ENCODE measurements at regions not wholly inside any gene's neighbourhood (a gene's known extent, or its start where the extent isn't known, plus 50 kb on each side); places are given as distances from the start of the nearest gene placed in this dataset.
"Not testable (repeated sequence)": the region's sequence is repeated elsewhere in the genome, so short reads cannot be mapped to it uniquely, and the experiment has no call there.

GRCh38 chr7:121761399-121761798, 111.6 kb upstream of the PTPRZ1 start:
- H3K36me3 Mint-ChIP-seq (ENCODE audit: low read depth): no peaks in the 10 kb centered on the region
- H3K9me3 Mint-ChIP-seq: no peaks in the 10 kb centered on the region
- no peak overlapping the region for H3K4me3 Mint-ChIP-seq
- no peak for DNase-seq
- H3K27ac Mint-ChIP-seq: no peak overlapping the region
- no peaks in the 10 kb centered on the region for H3K27me3 Mint-ChIP-seq
- H3K4me1 Mint-ChIP-seq (ENCODE audit: low read depth): no peaks in the 10 kb centered on the region

DNA sequence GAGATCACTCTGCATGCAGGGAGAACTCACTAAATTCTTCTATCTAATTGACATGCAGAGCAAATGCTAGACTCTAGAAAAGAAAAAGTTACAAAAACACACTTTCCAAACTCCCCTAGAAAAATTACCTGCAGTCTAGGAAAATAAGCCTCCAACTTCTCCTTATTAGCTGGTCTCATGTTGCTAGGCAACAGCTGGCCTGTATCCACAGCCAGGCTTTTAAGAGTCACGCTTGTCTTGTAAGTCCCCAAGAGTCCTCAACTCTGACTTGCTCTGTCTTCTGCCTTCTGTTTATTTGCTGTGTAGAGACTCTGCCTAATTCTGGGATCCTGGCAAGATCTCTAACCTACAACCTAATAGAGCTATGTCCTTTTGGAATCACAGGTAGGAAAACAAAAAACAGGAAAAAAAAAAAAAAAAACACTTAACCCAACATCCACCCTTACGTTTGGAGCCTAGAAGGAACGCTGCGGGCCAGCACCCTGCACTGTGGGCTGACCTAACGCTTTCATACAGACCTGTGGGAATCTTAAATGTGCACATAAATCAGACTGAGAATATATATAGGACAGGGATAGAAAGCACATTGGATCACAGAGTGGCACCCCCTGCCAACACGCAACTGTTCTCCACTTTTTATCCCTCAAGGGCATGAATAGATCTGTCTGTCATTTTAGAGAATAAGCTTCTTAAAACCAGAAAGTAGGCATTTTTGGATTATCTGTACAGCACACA, 117.0 kb upstream of the PTPRZ1 start:
- Mint-ChIP-seq H3K4me1 (ENCODE audit: low read depth) (no peaks in the 10 kb centered on the region), H3K36me3 (ENCODE audit: low read depth) (no peaks in the 10 kb centered on the region), H3K9me3 (no peaks in the 10 kb centered on the region), H3K27me3 (no peaks in the 10 kb centered on the region), H3K27ac (no peak overlapping the region), H3K4me3 (no peak overlapping the region)
- DNase-seq: no peak

GRCh38 chr7:121755286-121755685, 117.7 kb upstream of the PTPRZ1 start:
- Mint-ChIP-seq H3K36me3 (ENCODE audit: low read depth) (no peaks in the 10 kb centered on the region), H3K9me3 (no peaks in the 10 kb centered on the region), H3K27ac (no peak overlapping the region), H3K4me1 (ENCODE audit: low read depth) (no peaks in the 10 kb centered on the region), H3K4me3 (no peak overlapping the region), H3K27me3 (no peaks in the 10 kb centered on the region)
- DNase-seq: no peak

DNA sequence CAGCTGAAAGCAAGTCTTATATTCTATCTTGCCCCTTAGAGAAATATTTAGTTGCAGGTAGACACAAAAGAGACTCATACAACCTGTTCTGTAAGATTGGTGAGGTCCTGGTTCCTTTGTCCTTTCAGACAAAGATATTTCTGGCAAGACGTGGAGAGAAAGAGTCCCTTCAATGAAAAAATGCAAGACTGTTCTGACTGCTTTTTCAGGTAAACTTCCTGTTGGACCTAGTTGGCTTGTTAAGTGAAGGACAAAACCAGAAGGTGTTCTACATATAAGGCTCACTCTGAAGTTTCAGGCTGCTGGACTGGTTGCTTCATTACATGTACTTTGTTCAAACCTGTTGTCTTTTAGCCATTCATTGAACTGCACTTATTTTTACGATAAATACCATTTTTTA, 119.0 kb upstream of the PTPRZ1 start:
- no peaks in the 10 kb centered on the region for H3K27me3 Mint-ChIP-seq
- no peak for DNase-seq
- no peak overlapping the region for H3K4me3 Mint-ChIP-seq
- H3K36me3 Mint-ChIP-seq (ENCODE audit: low read depth): no peaks in the 10 kb centered on the region
- H3K9me3 Mint-ChIP-seq: no peaks in the 10 kb centered on the region
- no peaks in the 10 kb centered on the region for H3K4me1 Mint-ChIP-seq (ENCODE audit: low read depth)
- no peak overlapping the region for H3K27ac Mint-ChIP-seq

DNA sequence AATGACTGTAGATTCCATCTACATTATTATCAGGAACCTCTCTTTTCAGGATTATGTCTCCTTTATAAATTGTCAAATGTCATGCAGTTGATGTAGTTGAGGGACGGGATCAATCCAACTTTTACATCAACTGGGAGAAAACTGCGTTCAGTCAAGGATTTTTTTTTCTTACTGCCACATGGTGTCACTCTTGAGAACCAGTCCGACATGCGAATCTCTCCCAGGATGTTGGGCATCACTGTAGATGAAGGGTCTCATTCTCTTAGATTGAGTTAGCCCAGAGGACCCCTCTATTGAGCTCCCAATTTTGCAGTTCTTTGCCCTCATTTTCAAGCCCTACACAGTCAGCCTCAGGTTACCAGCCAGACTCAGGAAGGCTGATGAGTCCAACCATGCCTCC, 120.3 kb upstream of the PTPRZ1 start:
- no peaks in the 10 kb centered on the region for H3K27me3 Mint-ChIP-seq
- H3K36me3 Mint-ChIP-seq (ENCODE audit: low read depth): no peaks in the 10 kb centered on the region
- H3K4me1 Mint-ChIP-seq (ENCODE audit: low read depth): no peaks in the 10 kb centered on the region
- peaks cover 1% of the 10 kb centered on the region for H3K9me3 Mint-ChIP-seq
- H3K27ac Mint-ChIP-seq: no peak overlapping the region
- no peak for DNase-seq
- no peak overlapping the region for H3K4me3 Mint-ChIP-seq

- no peaks in the 10 kb centered on the region for H3K36me3 Mint-ChIP-seq (ENCODE audit: low read depth)
- H3K9me3 Mint-ChIP-seq: peaks cover 7% of the 10 kb centered on the region
- H3K4me1 Mint-ChIP-seq (ENCODE audit: low read depth): no peaks in the 10 kb centered on the region
- no peak overlapping the region for H3K4me3 Mint-ChIP-seq
- no peaks in the 10 kb centered on the region for H3K27me3 Mint-ChIP-seq
- DNase-seq: no peak
- no peak overlapping the region for H3K27ac Mint-ChIP-seq
Observed at GRCh38 chr7:121748546-121748945, 124.4 kb upstream of the PTPRZ1 start.

DNA sequence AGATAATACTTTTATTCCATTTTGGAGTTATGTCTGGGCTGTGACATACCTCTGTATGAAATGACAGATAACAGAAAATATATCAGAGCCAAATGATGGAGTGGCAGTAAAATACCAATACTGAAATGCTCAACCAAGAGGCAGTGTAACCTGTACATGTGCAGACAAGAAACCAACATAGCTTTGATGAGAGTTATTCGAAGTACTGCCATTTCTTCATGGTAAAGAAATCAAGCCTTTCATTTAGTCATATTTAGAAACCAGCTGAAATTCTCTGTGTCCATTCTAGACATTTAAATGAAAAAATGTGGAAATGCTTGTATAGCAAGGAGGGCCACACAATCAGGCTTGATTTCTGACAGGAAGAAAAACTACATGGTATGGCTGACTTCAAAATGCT, 127.1 kb upstream of the PTPRZ1 start:
- DNase-seq: no peak
- H3K36me3 Mint-ChIP-seq (ENCODE audit: low read depth): no peaks in the 10 kb centered on the region
- no peak overlapping the region for H3K27ac Mint-ChIP-seq
- H3K4me3 Mint-ChIP-seq: no peak overlapping the region
- peaks cover 7% of the 10 kb centered on the region for H3K9me3 Mint-ChIP-seq
- H3K27me3 Mint-ChIP-seq: no peaks in the 10 kb centered on the region
- H3K4me1 Mint-ChIP-seq (ENCODE audit: low read depth): no peaks in the 10 kb centered on the region

- Mint-ChIP-seq H3K27me3 (no peaks in the 10 kb centered on the region), H3K4me1 (ENCODE audit: low read depth) (no peaks in the 10 kb centered on the region), H3K4me3 (no peak overlapping the region), H3K27ac (no peak overlapping the region), H3K36me3 (ENCODE audit: low read depth) (no peaks in the 10 kb centered on the region), H3K9me3 (peaks cover 7% of the 10 kb centered on the region)
- DNase-seq: no peak
Observed at GRCh38 chr7:121744877-121745276, 128.1 kb upstream of the PTPRZ1 start.

DNA sequence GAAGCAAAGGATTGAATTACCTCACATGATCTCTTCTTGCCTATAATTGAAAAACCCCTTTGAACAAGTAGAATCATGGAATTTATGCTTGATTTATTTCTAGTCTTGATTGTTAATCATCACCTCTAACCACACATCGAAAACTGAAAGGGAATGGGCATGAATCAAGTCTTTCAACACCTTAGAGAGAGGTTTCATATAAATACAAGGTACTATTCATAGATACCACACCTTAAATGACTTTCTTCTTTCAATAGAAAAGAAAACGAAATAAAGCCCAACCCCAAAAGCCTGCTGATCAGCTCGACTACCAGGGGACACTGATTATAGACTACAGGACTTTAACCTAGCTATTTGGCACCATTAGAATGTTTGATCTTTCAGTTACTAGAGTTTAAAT, 128.6 kb upstream of the PTPRZ1 start:
- Mint-ChIP-seq H3K36me3 (ENCODE audit: low read depth) (no peaks in the 10 kb centered on the region), H3K9me3 (peaks cover 7% of the 10 kb centered on the region), H3K27me3 (no peaks in the 10 kb centered on the region), H3K27ac (no peak overlapping the region), H3K4me3 (no peak overlapping the region), H3K4me1 (ENCODE audit: low read depth) (no peaks in the 10 kb centered on the region)
- no peak for DNase-seq

- peaks cover under 1% of the 10 kb centered on the region for H3K9me3 Mint-ChIP-seq
- no peak overlapping the region for H3K27ac Mint-ChIP-seq
- no peak overlapping the region for H3K4me3 Mint-ChIP-seq
- H3K36me3 Mint-ChIP-seq (ENCODE audit: low read depth): no peaks in the 10 kb centered on the region
- H3K4me1 Mint-ChIP-seq (ENCODE audit: low read depth): no peaks in the 10 kb centered on the region
- H3K27me3 Mint-ChIP-seq: no peaks in the 10 kb centered on the region
- no peak for DNase-seq
Observed at GRCh38 chr7:121741896-121742295, 131.1 kb upstream of the PTPRZ1 start.

DNA sequence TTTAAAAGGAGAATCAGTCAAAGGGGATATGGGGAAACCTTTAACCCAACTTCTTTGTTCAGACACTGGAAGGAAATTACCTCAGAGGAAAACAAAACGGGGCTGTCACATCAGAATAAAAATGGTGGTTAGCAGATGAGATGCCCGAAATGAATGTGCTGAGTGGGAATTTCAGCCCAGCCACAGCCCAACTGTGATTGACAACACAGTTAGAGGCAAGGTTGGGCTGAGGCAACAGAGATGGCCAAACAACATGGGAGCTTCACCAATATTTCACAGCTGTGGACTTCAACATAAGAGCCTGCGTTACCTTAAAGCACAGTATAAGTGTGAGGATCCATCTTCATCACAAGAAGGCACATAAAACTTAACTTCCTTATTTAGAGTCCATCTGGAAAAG, 133.5 kb upstream of the PTPRZ1 start:
- Mint-ChIP-seq H3K9me3 (no peaks in the 10 kb centered on the region), H3K4me3 (no peak overlapping the region), H3K36me3 (ENCODE audit: low read depth) (no peaks in the 10 kb centered on the region), H3K4me1 (ENCODE audit: low read depth) (no peaks in the 10 kb centered on the region), H3K27me3 (no peaks in the 10 kb centered on the region), H3K27ac (no peak overlapping the region)
- no peak for DNase-seq

- Mint-ChIP-seq H3K36me3 (ENCODE audit: low read depth) (no peaks in the 10 kb centered on the region), H3K4me3 (no peak overlapping the region), H3K27me3 (no peaks in the 10 kb centered on the region), H3K9me3 (peaks cover 5% of the 10 kb centered on the region), H3K27ac (no peak overlapping the region), H3K4me1 (ENCODE audit: low read depth) (no peaks in the 10 kb centered on the region)
- no peak for DNase-seq
Observed at GRCh38 chr7:121730869-121731268, 142.1 kb upstream of the PTPRZ1 start.

DNA sequence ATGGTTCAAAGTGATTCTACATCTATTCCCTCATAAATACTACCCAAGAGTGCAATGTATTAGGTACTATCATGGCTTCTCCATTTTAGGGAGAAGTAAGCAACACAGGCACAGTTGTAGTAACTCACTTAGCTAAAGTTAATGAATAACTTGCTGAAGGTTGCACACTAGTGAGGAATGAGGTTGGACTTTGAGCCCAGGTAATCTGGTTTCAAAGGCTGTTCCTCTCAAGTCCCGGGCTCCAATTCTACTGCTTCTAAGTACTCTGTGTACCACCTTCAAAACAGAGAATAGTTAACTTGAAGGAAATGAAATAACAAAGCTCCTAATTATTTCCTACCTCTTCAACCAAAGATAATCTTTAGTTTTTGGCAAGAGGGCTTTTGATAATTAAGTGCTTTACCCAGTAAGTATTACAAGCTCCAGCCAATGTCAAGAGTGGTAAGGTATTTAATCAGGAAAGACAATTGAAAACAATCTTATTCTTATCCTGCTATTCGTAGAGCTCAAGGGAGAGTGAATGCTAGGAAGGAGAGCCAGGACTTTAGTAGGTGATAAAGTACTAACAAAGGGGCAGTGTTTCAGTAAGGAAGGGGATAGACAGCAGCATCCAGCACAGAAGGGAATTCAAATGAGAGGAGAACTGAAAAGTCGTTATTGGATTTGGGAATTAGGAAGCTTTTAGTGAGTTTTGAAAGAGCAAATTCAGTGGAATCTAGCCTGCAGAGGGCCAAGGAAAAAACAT, 158.2 kb upstream of the PTPRZ1 start:
- Mint-ChIP-seq H3K9me3 (no peaks in the 10 kb centered on the region), H3K27ac (no peak overlapping the region)

DNA sequence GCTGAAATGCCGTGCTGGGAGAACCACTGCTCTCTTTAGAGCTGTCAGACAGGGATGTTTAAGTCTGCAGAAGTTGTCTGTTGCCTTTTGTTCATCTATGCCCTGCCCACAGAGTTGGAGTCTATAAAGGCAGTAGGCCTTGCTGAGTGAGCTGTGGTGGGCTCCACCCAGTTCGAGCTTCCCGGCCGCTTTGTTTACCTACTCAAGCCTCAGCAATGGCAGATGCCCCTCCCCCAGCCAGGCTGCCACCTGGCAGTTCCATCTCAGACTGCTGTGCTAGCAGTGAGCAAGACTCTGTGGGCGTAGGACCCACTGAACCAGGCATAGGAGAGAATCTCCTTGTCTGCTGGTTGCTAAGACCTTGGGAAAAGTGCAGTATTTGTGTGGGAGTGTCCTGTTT, 160.0 kb upstream of the PTPRZ1 start:
- H3K27me3 Mint-ChIP-seq; H3K4me3 Mint-ChIP-seq; H3K36me3 Mint-ChIP-seq (ENCODE audit: low read depth); H3K4me1 Mint-ChIP-seq (ENCODE audit: low read depth); H3K27ac Mint-ChIP-seq; DNase-seq; H3K9me3 Mint-ChIP-seq: not testable (repeated sequence)

More for the DNA sequence above, 158.2 kb upstream of the PTPRZ1 start:
- Mint-ChIP-seq H3K4me1 (ENCODE audit: low read depth) (no peaks in the 10 kb centered on the region), H3K36me3 (ENCODE audit: low read depth) (no peaks in the 10 kb centered on the region), H3K27me3 (no peaks in the 10 kb centered on the region), H3K4me3 (no peak overlapping the region)
- no peak for DNase-seq

DNA sequence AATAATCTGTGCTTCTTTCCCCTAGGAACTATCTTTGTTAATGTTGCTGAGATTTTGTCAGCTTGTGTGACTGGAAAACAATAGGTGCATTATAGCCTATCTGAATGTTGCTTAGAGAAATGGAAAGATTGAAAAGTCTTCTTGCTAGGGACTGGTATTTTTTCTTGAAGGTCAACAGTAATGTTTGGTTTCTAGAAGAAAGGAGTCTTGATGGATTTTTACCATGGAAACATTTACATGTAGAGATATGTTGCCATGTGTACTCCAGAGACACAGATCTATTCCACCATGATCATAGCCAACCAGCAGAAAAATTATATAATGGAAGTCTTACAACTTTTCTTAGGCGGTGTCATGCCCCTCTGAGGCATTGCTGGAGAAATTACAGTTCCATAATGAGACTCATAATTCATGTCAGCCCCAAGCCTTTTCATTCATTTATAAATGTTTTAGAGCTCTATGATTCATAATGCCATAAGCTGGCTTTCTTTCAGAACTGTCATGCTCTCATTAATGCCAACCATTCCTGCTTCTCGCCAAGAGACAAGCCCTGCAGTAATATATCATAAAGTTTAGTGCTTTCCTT, 175.1 kb upstream of the PTPRZ1 start:
- no peaks in the 10 kb centered on the region for H3K36me3 Mint-ChIP-seq (ENCODE audit: low read depth)
- H3K27me3 Mint-ChIP-seq: no peaks in the 10 kb centered on the region
- no peaks in the 10 kb centered on the region for H3K4me1 Mint-ChIP-seq (ENCODE audit: low read depth)
- no peak overlapping the region for H3K27ac Mint-ChIP-seq
- DNase-seq: no peak
- H3K9me3 Mint-ChIP-seq: no peaks in the 10 kb centered on the region
- H3K4me3 Mint-ChIP-seq: no peak overlapping the region

All from activated T-cell treated with anti-CD3 and anti-CD28 coated beads, Interleukin-2, amount 50 U/mL, for 24 hours (primary cell).